ENCODE measurements at regions not wholly inside any gene's neighbourhood (a gene's known extent, or its start where the extent isn't known, plus 50 kb on each side); places are given as distances from the start of the nearest gene placed in this dataset.
"Not testable (repeated sequence)": the region's sequence is repeated elsewhere in the genome, so short reads cannot be mapped to it uniquely, and the experiment has no call there.

DNA sequence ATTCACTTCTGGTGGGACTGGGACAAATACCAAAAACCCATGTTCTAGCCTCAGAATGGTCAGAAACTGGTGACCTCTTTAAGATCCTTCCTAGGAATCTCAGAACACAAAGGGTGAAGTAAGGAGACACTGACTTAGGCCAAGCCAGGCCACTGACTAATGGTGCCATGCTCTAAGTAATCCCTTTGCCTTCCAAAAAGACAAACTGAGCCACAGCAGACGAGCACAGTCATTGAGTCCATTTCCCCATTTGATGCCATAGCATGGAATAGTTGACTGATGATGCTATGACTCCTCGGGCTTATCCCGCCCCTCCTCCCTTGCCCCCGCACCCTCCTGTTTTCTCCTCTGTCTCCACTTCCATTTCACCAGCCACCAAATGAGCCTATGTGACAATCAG, 145.8 kb upstream of the ZNF648 start:
- intact Hi-C loops (cut with micrococcal nuclease; ENCODE audit: unreplicated experiment), result no loop called here
- CTCF ChIA-PET, result no interaction called here
- no peaks in the 10 kb centered on the region for H3K9me3 Mint-ChIP-seq (ENCODE audit: low read depth, unreplicated experiment)
- BruUV-seq (replicated peaks), result no TSS peak
- DNase-seq, result no peak
- no peaks in the 10 kb centered on the region for H3K4me1 Mint-ChIP-seq (ENCODE audit: low read depth, unreplicated experiment)
- no peak overlapping the region for H3K4me3 Mint-ChIP-seq (ENCODE audit: low read depth, unreplicated experiment)
- no peaks in the 10 kb centered on the region for H3K36me3 Mint-ChIP-seq (ENCODE audit: insufficient read depth, unreplicated experiment)
- no peak overlapping the region for H3K27ac Mint-ChIP-seq (ENCODE audit: unreplicated experiment)
- TF ChIP-seq, protein P1, sequence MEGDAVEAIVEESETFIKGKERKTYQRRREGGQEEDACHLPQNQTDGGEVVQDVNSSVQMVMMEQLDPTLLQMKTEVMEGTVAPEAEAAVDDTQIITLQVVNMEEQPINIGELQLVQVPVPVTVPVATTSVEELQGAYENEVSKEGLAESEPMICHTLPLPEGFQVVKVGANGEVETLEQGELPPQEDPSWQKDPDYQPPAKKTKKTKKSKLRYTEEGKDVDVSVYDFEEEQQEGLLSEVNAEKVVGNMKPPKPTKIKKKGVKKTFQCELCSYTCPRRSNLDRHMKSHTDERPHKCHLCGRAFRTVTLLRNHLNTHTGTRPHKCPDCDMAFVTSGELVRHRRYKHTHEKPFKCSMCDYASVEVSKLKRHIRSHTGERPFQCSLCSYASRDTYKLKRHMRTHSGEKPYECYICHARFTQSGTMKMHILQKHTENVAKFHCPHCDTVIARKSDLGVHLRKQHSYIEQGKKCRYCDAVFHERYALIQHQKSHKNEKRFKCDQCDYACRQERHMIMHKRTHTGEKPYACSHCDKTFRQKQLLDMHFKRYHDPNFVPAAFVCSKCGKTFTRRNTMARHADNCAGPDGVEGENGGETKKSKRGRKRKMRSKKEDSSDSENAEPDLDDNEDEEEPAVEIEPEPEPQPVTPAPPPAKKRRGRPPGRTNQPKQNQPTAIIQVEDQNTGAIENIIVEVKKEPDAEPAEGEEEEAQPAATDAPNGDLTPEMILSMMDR (IDR thresholded peaks at IDR 0.05; ENCODE audit: unreplicated experiment), result no peak
- H3K27me3 Mint-ChIP-seq (ENCODE audit: unreplicated experiment), result no peaks in the 10 kb centered on the region

DNA sequence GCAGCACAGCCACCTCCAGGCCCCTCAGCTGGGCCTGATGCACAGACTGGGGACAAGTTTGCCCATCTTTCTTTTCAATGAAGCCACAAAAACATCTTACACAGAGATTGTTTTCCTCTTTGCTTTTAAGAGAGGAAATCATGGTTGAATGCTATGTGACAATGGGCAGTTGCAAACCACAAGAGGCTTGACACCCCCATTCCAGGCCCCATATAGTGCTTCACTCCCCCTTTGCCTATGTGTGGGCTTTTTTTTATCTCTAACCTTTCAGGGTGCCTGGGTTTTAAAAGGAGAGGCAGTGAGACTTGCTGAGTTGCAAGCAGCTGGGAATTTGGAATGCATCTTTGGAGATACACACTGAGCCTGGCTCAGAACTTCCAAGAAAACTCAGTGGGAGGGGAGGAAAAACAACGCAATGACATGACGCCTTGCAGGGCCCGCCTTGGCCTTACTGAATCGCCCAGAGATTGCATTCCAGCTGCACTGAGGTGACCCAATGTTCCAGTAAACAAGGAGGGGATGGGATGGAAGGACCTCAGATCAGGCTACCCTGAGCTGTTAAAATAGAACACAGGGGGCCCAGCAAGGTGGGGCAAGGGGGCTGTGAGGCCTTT, 145.2 kb upstream of the ZNF648 start:
- no TSS peak for BruUV-seq (replicated peaks)
- H3K4me1 Mint-ChIP-seq (ENCODE audit: low read depth, unreplicated experiment), result no peaks in the 10 kb centered on the region
- H3K27ac Mint-ChIP-seq (ENCODE audit: unreplicated experiment), result no peak overlapping the region
- no peak for DNase-seq
- CTCF ChIA-PET, result no interaction called here
- TF ChIP-seq, protein P1 (IDR thresholded peaks at IDR 0.05; ENCODE audit: unreplicated experiment), result no peak
- no peaks in the 10 kb centered on the region for H3K36me3 Mint-ChIP-seq (ENCODE audit: insufficient read depth, unreplicated experiment)
- intact Hi-C loops (cut with micrococcal nuclease; ENCODE audit: unreplicated experiment), result no loop called here
- H3K27me3 Mint-ChIP-seq (ENCODE audit: unreplicated experiment), result no peaks in the 10 kb centered on the region
- no peaks in the 10 kb centered on the region for H3K9me3 Mint-ChIP-seq (ENCODE audit: low read depth, unreplicated experiment)
- no peak overlapping the region for H3K4me3 Mint-ChIP-seq (ENCODE audit: low read depth, unreplicated experiment)

DNA sequence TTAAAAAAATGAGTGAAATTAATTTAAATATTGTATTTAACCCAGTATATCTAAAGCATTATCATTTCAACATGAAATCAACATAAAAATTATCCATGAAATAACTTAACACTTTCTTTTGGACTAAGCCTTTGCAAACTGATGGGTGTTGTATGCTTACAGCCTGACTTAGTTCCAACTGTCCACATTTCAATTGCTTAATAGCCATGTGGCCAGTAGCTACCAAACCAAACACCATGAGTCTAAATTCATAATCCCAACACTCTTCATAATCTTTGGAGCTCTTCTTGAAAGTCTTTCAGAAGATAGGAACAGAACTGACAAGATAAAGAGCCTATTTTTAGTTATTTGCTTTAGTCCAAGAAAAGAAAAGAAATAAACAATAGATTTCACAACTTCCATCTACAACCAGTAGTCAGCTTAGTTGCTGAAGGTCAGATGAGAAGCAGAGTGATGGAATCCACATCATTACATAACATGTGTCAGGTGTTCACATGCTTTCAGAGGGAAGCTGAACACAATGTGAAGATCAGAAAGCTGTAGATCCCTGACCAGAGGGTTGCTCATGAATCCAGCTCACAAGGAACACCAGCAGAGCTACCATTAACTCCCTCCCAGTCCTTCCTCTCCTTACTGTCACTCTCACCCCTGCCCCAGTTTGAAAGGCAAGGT, 144.0 kb upstream of the ZNF648 start:
- Mint-ChIP-seq H3K4me1 (ENCODE audit: low read depth, unreplicated experiment) (no peaks in the 10 kb centered on the region), H3K4me3 (ENCODE audit: low read depth, unreplicated experiment) (no peak overlapping the region), H3K9me3 (ENCODE audit: low read depth, unreplicated experiment) (no peaks in the 10 kb centered on the region), H3K27me3 (ENCODE audit: unreplicated experiment) (no peaks in the 10 kb centered on the region), H3K27ac (ENCODE audit: unreplicated experiment) (no peak overlapping the region), H3K36me3 (ENCODE audit: insufficient read depth, unreplicated experiment) (no peaks in the 10 kb centered on the region)
- DNase-seq, result no peak
- TF ChIP-seq, protein P1 (IDR thresholded peaks at IDR 0.05; ENCODE audit: unreplicated experiment), result no peak
- intact Hi-C loops (cut with micrococcal nuclease; ENCODE audit: unreplicated experiment), result no loop called here
- BruUV-seq (replicated peaks), result no TSS peak
- CTCF ChIA-PET, result interaction anchor here (0.6 kb wide), 1 partner anchor 136 kb away, joined by 3 read pairs; no protein-coding TSS in a partner anchor

DNA sequence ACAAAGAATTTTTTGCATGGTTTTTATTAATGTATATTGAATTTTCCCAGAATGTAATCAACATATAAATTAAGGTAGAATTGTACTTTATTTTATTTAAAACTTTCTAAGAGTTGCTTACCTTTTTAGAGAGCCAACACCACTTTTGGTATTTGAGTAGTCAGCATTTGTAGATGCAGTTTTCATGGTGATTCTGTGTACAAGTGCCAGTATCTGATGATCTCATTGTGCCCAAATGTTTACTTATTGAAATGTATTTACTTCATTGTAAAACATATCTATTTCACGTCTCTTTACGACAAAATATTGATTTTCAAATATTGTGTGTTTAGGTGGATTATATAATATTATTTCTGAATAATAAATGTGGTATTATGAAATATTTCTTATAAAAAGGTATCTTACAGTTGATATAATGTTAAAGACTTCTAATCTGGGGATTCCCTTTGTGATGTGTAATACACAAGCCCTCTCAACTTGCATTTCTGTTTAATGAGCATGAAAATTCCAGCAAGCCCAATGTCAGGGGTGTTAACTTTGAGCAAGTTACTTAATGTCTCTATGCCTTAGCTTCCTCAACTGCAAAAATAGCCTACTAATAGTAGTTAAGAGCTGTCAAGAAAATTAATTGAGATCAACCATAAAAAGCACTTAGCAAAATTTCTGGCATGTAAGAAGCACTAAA, 141.8 kb upstream of the ZNF648 start:
- Mint-ChIP-seq H3K27me3 (ENCODE audit: unreplicated experiment) (no peaks in the 10 kb centered on the region), H3K27ac (ENCODE audit: unreplicated experiment) (no peak overlapping the region), H3K36me3 (ENCODE audit: insufficient read depth, unreplicated experiment) (no peaks in the 10 kb centered on the region), H3K4me1 (ENCODE audit: low read depth, unreplicated experiment) (peaks cover 4% of the 10 kb centered on the region), H3K9me3 (ENCODE audit: low read depth, unreplicated experiment) (peaks cover 3% of the 10 kb centered on the region), H3K4me3 (ENCODE audit: low read depth, unreplicated experiment) (no peak overlapping the region)
- TF ChIP-seq, protein P1 (IDR thresholded peaks at IDR 0.05; ENCODE audit: unreplicated experiment), result no peak
- BruUV-seq (replicated peaks), result no TSS peak
- intact Hi-C loops (cut with micrococcal nuclease; ENCODE audit: unreplicated experiment), result no loop called here
- DNase-seq, result no peak
- CTCF ChIA-PET, result no interaction called here

DNA sequence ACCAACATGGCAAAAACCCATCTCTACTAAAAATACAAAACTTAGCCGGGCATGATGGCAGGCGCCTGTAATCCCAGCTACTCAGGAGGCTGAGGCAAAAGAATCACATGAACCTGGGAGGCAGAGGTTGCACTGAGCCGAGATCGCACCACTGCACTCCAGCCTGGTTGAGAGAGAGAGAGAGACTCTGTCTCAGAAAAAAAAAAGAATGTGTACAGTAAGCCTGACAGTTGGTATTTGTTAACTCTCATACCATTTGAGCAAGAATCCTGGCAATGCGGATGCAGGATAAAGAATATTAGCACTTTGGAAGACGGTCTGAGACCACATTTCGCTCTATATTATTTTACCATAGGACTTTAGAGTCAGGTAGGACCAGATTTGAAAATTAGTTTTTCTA, 140.0 kb upstream of the ZNF648 start:
- H3K4me3 Mint-ChIP-seq (ENCODE audit: low read depth, unreplicated experiment); H3K4me1 Mint-ChIP-seq (ENCODE audit: low read depth, unreplicated experiment); H3K36me3 Mint-ChIP-seq (ENCODE audit: insufficient read depth, unreplicated experiment); H3K9me3 Mint-ChIP-seq (ENCODE audit: low read depth, unreplicated experiment); BruUV-seq (replicated peaks); intact Hi-C loops (cut with micrococcal nuclease; ENCODE audit: unreplicated experiment); H3K27ac Mint-ChIP-seq (ENCODE audit: unreplicated experiment); H3K27me3 Mint-ChIP-seq (ENCODE audit: unreplicated experiment); DNase-seq: not testable (repeated sequence)
- CTCF ChIA-PET, result interaction anchor here (1.0 to 1.5 kb wide), 2 partner anchors 58 to 120 kb away, joined by 3 to 4 read pairs; no protein-coding TSS in a partner anchor

Data from Calu3 (cell line).